ENCODE measurements at regions not wholly inside any gene's neighbourhood (a gene's known extent, or its start where the extent isn't known, plus 50 kb on each side); places are given as distances from the start of the nearest gene placed in this dataset.

DNA sequence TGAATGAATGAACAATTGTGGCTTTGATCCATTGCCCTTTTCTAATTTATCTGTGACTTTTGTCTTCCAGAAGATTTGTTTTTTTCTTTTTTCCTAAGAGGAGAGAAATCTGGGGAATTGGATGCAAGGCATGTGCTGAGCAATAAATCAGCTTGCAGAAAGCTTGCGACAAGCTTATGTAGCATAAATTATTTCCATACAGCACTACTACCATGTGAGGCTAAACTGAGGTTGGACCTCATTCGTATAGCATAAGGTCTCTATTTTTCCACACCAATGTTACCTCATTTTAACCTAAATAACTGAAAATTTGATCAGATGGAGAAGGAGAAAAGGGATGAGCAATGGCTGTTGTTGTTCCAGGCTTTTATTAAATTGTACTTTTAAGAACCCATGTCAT lies 455.6 kb downstream of the TUSC7 start:
- TF ChIP-seq SUZ12 (IDR thresholded peaks at IDR 0.05), result no peak
- no peak for TF ChIP-seq BHLHE40 (IDR thresholded peaks at IDR 0.05; ENCODE audit: borderline replicate concordance)
- TF ChIP-seq HDGF (IDR thresholded peaks at IDR 0.05; ENCODE audit: borderline replicate concordance), result no peak
- no peak for TF ChIP-seq TARDBP (IDR thresholded peaks at IDR 0.05)
- no peak for TF ChIP-seq ZNF384 (IDR thresholded peaks at IDR 0.05)
- TF ChIP-seq ARNT (IDR thresholded peaks at IDR 0.05), result no peak
- no peak for TF ChIP-seq FOXM1 (IDR thresholded peaks at IDR 0.05; ENCODE audit: borderline replicate concordance)
- TF ChIP-seq SP1 (IDR thresholded peaks at IDR 0.05), result no peak
- no peak for TF ChIP-seq CTBP1 (IDR thresholded peaks at IDR 0.05; ENCODE audit: borderline replicate concordance)
- no peak for TF ChIP-seq FOXK2 (IDR thresholded peaks at IDR 0.05)
- TF ChIP-seq NFRKB (IDR thresholded peaks at IDR 0.05), result no peak
- TF ChIP-seq ELF4 (IDR thresholded peaks at IDR 0.05), result no peak
